ENCODE measurements at regions not wholly inside any gene's neighbourhood (a gene's known extent, or its start where the extent isn't known, plus 50 kb on each side); places are given as distances from the start of the nearest gene placed in this dataset.

- Histone ChIP-seq H3K4me3 (ENCODE audit: low read length) (no peak overlapping the region), H3K27ac (ENCODE audit: low read length) (no peak overlapping the region), H3K4me1 (ENCODE audit: insufficient read depth, low read length) (no peaks in the 10 kb centered on the region), H3K36me3 (ENCODE audit: insufficient read depth, low read depth, low read length) (no peaks in the 10 kb centered on the region), H3K9me3 (ENCODE audit: insufficient read depth, low read depth, low read length) (no peaks in the 10 kb centered on the region), H3K27me3 (ENCODE audit: insufficient read depth, low read length) (no peaks in the 10 kb centered on the region), H3K9ac (ENCODE audit: low read depth, low read length) (no peak overlapping the region)
Observed at GRCh38 chr10:71031026-71031425, 142.7 kb upstream of the PCBD1 start.

- H3K27ac ChIP-seq (ENCODE audit: low read length) = no peak overlapping the region
- no peak overlapping the region for H3K9ac ChIP-seq (ENCODE audit: low read depth, low read length)
- H3K36me3 ChIP-seq (ENCODE audit: insufficient read depth, low read depth, low read length) = no peaks in the 10 kb centered on the region
- H3K4me1 ChIP-seq (ENCODE audit: insufficient read depth, low read length) = no peaks in the 10 kb centered on the region
- no peak overlapping the region for H3K4me3 ChIP-seq (ENCODE audit: low read length)
- no peaks in the 10 kb centered on the region for H3K27me3 ChIP-seq (ENCODE audit: insufficient read depth, low read length)
- no peaks in the 10 kb centered on the region for H3K9me3 ChIP-seq (ENCODE audit: insufficient read depth, low read depth, low read length)
Observed at GRCh38 chr10:71031603-71032002, 143.2 kb upstream of the PCBD1 start.

GRCh38 chr10:71032887-71033286, 144.5 kb upstream of the PCBD1 start:
- no peak overlapping the region for H3K27ac ChIP-seq (ENCODE audit: low read length)
- no peaks in the 10 kb centered on the region for H3K27me3 ChIP-seq (ENCODE audit: insufficient read depth, low read length)
- H3K36me3 ChIP-seq (ENCODE audit: insufficient read depth, low read depth, low read length) = no peaks in the 10 kb centered on the region
- H3K4me3 ChIP-seq (ENCODE audit: low read length) = no peak overlapping the region
- H3K4me1 ChIP-seq (ENCODE audit: insufficient read depth, low read length) = no peaks in the 10 kb centered on the region
- H3K9ac ChIP-seq (ENCODE audit: low read depth, low read length) = no peak overlapping the region
- H3K9me3 ChIP-seq (ENCODE audit: insufficient read depth, low read depth, low read length) = no peaks in the 10 kb centered on the region

- no peaks in the 10 kb centered on the region for H3K36me3 ChIP-seq (ENCODE audit: insufficient read depth, low read depth, low read length)
- H3K9me3 ChIP-seq (ENCODE audit: insufficient read depth, low read depth, low read length) = no peaks in the 10 kb centered on the region
- H3K27me3 ChIP-seq (ENCODE audit: insufficient read depth, low read length) = no peaks in the 10 kb centered on the region
- no peak overlapping the region for H3K27ac ChIP-seq (ENCODE audit: low read length)
- no peak overlapping the region for H3K9ac ChIP-seq (ENCODE audit: low read depth, low read length)
- H3K4me3 ChIP-seq (ENCODE audit: low read length) = no peak overlapping the region
- no peaks in the 10 kb centered on the region for H3K4me1 ChIP-seq (ENCODE audit: insufficient read depth, low read length)
Observed at GRCh38 chr10:71033396-71033980, 145.1 kb upstream of the PCBD1 start.

- H3K9me3 ChIP-seq (ENCODE audit: insufficient read depth, low read depth, low read length) = no peaks in the 10 kb centered on the region
- no peaks in the 10 kb centered on the region for H3K4me1 ChIP-seq (ENCODE audit: insufficient read depth, low read length)
- no peak overlapping the region for H3K4me3 ChIP-seq (ENCODE audit: low read length)
- H3K9ac ChIP-seq (ENCODE audit: low read depth, low read length) = no peak overlapping the region
- H3K36me3 ChIP-seq (ENCODE audit: insufficient read depth, low read depth, low read length) = no peaks in the 10 kb centered on the region
- no peaks in the 10 kb centered on the region for H3K27me3 ChIP-seq (ENCODE audit: insufficient read depth, low read length)
- no peak overlapping the region for H3K27ac ChIP-seq (ENCODE audit: low read length)
Observed at GRCh38 chr10:71035511-71036296, 147.3 kb upstream of the PCBD1 start.

GRCh38 chr10:71036297-71036966, 148.1 kb upstream of the PCBD1 start:
- Histone ChIP-seq H3K4me1 (ENCODE audit: insufficient read depth, low read length) (no peaks in the 10 kb centered on the region), H3K27me3 (ENCODE audit: insufficient read depth, low read length) (no peaks in the 10 kb centered on the region), H3K36me3 (ENCODE audit: insufficient read depth, low read depth, low read length) (no peaks in the 10 kb centered on the region), H3K27ac (ENCODE audit: low read length) (no peak overlapping the region), H3K9ac (ENCODE audit: low read depth, low read length) (no peak overlapping the region), H3K9me3 (ENCODE audit: insufficient read depth, low read depth, low read length) (no peaks in the 10 kb centered on the region), H3K4me3 (ENCODE audit: low read length) (no peak overlapping the region)

GRCh38 chr10:71038091-71038633, 149.8 kb upstream of the PCBD1 start:
- Histone ChIP-seq H3K27me3 (ENCODE audit: insufficient read depth, low read length) (no peaks in the 10 kb centered on the region), H3K27ac (ENCODE audit: low read length) (no peak overlapping the region), H3K4me1 (ENCODE audit: insufficient read depth, low read length) (no peaks in the 10 kb centered on the region), H3K9me3 (ENCODE audit: insufficient read depth, low read depth, low read length) (no peaks in the 10 kb centered on the region), H3K4me3 (ENCODE audit: low read length) (no peak overlapping the region), H3K9ac (ENCODE audit: low read depth, low read length) (no peak overlapping the region), H3K36me3 (ENCODE audit: insufficient read depth, low read depth, low read length) (no peaks in the 10 kb centered on the region)

GRCh38 chr10:71038921-71039320, 150.6 kb upstream of the PCBD1 start:
- H3K9ac ChIP-seq (ENCODE audit: low read depth, low read length) = no peak overlapping the region
- no peaks in the 10 kb centered on the region for H3K27me3 ChIP-seq (ENCODE audit: insufficient read depth, low read length)
- no peak overlapping the region for H3K4me3 ChIP-seq (ENCODE audit: low read length)
- H3K36me3 ChIP-seq (ENCODE audit: insufficient read depth, low read depth, low read length) = no peaks in the 10 kb centered on the region
- H3K27ac ChIP-seq (ENCODE audit: low read length) = no peak overlapping the region
- H3K4me1 ChIP-seq (ENCODE audit: insufficient read depth, low read length) = no peaks in the 10 kb centered on the region
- H3K9me3 ChIP-seq (ENCODE audit: insufficient read depth, low read depth, low read length) = no peaks in the 10 kb centered on the region

- no peaks in the 10 kb centered on the region for H3K27me3 ChIP-seq (ENCODE audit: insufficient read depth, low read length)
- no peaks in the 10 kb centered on the region for H3K36me3 ChIP-seq (ENCODE audit: insufficient read depth, low read depth, low read length)
- no peaks in the 10 kb centered on the region for H3K4me1 ChIP-seq (ENCODE audit: insufficient read depth, low read length)
- H3K9me3 ChIP-seq (ENCODE audit: insufficient read depth, low read depth, low read length) = no peaks in the 10 kb centered on the region
- no peak overlapping the region for H3K4me3 ChIP-seq (ENCODE audit: low read length)
- no peak overlapping the region for H3K9ac ChIP-seq (ENCODE audit: low read depth, low read length)
- H3K27ac ChIP-seq (ENCODE audit: low read length) = no peak overlapping the region
Observed at GRCh38 chr10:71039551-71039950, 151.2 kb upstream of the PCBD1 start.

- Histone ChIP-seq H3K4me1 (ENCODE audit: insufficient read depth, low read length) (no peaks in the 10 kb centered on the region), H3K27ac (ENCODE audit: low read length) (no peak overlapping the region), H3K36me3 (ENCODE audit: insufficient read depth, low read depth, low read length) (no peaks in the 10 kb centered on the region), H3K4me3 (ENCODE audit: low read length) (no peak overlapping the region), H3K9me3 (ENCODE audit: insufficient read depth, low read depth, low read length) (no peaks in the 10 kb centered on the region), H3K9ac (ENCODE audit: low read depth, low read length) (no peak overlapping the region), H3K27me3 (ENCODE audit: insufficient read depth, low read length) (no peaks in the 10 kb centered on the region)
Observed at GRCh38 chr10:71040343-71040742, 152.0 kb upstream of the PCBD1 start.

- H3K36me3 ChIP-seq (ENCODE audit: insufficient read depth, low read depth, low read length) = no peaks in the 10 kb centered on the region
- H3K4me3 ChIP-seq (ENCODE audit: low read length) = no peak overlapping the region
- no peak overlapping the region for H3K27ac ChIP-seq (ENCODE audit: low read length)
- H3K9me3 ChIP-seq (ENCODE audit: insufficient read depth, low read depth, low read length) = no peaks in the 10 kb centered on the region
- no peak overlapping the region; the same call in 1 of the 2 replicates for H3K9ac ChIP-seq (ENCODE audit: low read depth, low read length)
- H3K27me3 ChIP-seq (ENCODE audit: insufficient read depth, low read length) = no peaks in the 10 kb centered on the region
- H3K4me1 ChIP-seq (ENCODE audit: insufficient read depth, low read length) = no peaks in the 10 kb centered on the region
Observed at GRCh38 chr10:71040846-71041605, 152.7 kb upstream of the PCBD1 start.

Measured in iPS-20b (cell line).